ENCODE measurements at regions not wholly inside any gene's neighbourhood (a gene's known extent, or its start where the extent isn't known, plus 50 kb on each side); places are given as distances from the start of the nearest gene placed in this dataset.

DNA sequence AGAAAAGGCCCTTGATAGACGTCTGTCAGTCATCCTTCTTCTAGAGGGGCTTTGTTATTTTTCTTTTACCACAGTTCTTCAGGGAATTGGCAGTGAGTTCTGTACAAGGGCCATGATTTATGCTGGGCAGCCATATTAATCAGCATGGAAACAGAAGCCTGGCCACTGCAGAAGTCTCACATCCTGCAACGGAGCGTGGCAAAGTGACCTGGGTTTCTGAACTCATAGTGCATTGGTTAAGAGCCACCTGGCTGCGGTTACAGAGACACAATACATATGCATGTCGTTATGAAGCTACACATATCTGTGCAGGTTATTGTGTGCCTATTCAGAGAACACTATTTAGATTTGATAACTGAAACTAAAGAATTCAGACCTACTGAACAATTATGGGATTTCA lies 419.4 kb upstream of the CELF2 start:
- no peak for DNase-seq

DNA sequence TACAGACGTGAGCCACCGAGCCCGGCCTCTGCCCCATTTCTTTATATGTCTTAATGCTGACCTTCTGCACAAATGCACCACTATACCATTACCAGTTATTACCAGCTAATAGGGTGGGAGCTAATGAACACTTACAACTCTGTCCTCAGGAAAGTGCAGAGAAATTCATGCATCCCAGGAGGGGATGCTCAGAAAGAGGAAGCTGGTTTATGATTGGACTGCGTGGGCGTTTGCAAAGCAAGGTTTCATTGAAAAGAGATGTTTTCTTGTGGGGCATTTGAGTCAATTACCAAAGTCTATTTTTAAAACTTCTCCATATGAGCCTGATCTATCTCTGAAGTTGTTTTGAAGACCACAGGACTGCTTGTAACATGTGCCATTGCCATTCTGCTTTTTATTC lies 417.7 kb upstream of the CELF2 start:
- DNase-seq, result no peak

DNA sequence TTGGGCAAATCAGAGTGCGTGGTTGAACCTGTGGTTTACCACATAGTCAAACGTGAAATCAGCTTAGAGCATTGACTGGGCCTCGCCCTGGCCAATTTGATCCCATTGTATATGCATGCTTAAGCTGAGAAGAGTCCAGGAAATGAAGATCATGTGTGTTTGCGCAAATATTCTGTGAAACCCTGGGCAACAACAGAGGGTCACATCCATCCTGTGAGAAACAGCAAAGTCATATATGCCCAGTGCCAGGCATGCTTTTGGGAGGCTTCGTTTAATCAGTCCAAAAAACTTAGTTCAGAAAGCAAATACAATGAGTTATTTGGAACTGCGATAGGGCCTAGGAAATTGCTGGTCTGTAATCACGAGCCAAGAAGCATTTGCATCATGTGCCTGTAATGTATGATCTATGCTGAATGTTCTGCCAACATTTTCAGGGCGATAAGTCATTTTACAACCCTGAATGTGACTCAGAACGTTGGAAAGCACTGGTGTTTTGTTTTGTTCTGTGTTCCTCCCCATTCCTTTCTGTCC lies 412.1 kb upstream of the CELF2 start:
- DNase-seq, result no peak

DNA sequence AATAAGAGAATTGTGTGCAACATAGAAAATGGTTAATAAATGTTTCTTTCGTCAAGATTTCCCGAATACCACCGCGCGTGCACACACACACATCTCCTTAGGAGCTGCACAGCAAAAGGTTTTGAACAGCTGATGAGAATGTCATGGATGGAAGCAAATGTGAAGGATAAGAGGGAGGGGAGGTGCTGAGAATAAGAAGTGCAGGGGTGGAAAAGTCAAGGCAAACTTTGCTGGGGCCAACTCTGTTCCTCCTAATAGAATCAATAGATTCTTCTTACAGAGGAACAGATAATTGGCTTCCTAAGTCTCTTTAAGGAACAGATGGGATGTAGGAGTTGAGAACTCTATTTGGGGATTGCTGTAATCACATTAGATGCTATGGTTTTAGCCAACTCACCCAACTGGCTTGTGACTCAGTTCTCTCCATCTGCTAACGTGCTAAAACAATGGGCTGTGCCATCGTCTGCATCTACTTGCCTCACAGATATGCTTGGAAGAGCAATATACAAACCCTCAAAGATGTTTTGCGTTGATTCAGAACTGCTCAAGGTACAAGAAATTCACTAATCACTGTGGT lies 408.2 kb upstream of the CELF2 start:
- DNase-seq, result no peak

DNA sequence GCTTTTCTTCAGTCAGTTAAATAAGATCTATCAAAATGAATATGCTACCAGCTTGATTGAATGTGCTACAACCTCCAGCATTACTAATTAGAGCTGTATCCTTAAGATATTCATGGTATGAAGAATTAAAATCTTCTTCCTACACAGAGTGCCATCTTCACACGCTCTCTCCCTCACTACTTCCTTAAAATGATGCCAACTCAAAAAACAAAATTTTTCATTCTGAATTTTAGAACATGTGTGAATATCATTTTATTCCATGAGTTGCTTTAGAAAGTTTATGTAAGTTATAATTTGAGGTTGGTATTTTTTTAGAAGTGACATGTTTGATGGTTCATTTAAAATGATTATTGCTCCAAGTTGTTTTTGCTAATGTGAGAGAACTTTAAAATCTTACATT lies 407.5 kb upstream of the CELF2 start:
- no peak for DNase-seq

DNA sequence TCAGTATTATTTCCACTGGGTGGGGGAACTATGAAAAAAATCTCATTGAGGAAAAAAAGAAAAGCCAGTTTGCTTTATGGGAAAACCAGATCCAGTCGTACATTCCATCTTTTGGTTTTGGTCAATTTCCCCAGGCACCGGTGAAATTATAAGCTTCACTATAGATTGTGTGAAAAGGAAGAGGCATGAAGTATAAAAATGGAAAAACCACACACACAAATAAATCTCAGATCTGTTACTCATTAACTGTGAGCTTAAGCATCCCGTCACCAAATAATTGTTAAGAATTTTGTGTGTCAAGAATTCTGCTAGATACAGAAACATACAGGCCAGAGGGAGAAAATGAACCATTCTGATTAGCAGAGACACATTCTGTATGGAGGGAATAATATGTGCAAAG lies 405.5 kb upstream of the CELF2 start:
- no peak for DNase-seq

DNA sequence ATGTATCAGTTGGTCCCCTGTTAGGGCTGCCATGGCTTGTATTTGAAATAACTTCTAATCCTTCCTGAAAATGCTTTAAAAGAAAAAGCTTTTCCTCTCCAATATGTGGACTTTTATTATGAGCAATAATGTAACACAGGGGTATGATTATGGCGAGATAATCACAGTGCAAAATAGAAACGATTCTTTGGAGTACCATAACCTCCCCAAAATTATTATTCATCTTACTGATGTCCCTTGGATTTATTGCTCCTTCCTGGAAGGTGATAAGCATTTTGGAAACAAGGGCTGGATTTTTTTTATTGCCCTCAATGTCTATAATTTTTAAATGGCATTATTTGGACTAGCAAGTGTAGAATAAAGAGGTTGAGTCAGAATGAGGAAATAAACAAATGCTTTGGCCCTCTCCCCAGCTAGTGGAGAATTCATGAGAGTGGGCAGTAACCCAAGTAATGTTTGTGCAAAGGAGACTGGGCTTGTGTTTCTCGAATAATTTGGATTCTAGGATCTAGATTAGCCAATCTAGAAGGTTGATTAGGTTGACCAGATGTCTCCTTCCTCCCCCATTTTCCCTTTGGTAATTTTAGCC lies 403.9 kb upstream of the CELF2 start:
- DNase-seq, result no peak

DNA sequence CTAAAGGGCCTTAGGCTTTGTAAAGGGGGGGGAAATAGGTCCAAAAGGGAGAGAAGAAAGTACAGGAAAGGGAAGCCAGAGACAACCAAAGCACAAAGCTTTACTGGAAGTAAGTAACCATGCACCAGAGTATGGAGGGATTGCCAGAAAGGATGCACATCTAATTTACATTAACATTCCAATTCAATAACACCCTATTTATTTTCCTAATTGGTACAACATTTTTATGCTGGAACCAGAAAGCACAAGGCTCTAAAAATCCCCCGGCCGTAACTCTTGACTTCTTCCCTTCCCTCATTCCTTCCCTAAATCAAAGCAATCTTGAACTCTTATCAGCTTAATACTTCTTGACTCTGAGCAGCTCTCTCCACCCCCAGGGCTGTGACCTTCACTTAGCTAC lies 400.0 kb upstream of the CELF2 start:
- DNase-seq, result no peak

DNA sequence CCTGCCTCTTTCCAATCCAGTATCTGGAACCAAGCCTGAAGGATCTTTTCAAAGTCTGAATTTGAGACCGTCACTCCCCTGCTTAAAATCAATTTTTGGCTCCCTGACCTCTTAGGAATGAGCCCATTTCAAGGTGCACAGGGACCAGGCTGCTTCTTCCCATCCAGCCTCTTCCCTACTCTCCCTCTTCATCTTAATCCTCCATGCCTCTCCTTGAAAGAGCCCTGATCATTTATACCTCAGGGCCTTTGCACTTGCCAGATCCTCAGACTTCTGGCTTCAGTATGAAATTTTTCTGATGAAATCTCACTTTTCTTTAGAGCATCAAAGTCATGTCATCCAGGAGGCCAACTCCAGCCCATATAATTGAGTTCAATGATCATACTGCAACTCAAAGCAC lies 399.5 kb upstream of the CELF2 start:
- DNase-seq, result no peak

DNA sequence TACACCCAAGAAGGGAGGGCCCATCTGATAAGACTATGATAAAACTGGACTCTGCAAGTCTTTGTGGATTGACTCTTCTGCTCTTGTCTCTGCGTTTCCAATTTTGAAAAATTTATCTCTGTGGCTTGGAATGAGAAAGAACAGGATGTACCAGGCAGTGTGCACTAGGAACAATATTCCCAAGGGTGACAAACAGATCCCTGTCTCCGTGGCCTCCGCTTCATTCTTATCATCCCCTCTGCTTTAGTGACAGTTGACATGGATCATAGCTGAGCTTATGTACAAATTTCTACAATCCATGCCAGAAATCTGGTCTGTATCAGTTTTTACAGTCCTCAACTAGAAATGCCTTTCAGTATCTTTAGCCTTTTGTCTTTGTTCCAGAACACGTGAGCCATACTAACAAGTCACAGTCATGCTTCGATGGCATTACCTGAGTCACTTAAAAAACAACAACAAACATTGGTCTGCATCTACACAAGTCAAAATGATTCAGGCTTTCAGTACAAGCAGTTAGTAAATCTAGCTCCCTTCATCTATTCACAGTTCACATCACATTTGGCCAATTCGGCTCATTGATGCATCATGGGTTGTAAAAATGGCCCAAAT lies 393.6 kb upstream of the CELF2 start:
- DNase-seq, result no peak

DNA sequence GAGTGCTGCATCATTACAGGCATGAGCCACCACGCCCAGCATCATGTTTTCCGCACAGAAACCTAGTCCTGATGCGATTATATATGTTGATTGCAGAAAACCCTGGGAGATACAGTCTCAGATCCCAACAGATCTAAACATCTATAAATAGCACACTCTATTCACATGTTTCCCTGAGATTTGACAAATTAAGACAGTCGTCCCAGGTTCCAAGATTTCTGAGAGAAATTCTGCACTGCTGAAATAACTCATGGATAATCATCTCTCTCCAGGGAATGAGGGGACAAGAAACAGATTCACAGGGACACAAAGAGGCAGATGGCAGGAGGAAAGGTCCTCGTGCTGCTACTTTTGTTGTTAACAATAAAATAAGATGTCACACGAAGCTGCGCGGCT lies 393.1 kb upstream of the CELF2 start:
- DNase-seq, result no peak

DNA sequence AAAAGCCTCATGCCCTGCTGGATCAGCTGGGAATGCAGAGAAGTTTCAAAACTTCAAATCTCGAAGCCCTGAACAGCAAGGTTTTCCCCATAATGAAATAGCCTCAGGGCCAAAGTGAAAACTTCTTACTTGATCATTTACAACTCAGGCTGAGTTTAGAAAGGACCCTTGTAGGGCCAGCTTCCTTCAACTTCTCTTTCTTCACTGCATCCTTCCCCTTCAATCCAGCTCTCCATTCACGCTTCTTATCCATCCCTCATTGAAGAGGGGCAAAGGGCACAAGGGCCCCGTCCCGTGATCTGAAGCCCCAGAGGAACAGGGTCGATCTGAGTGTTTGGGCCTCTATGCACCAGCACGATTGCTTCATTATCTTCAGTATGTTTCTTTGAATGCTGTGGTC lies 392.2 kb upstream of the CELF2 start:
- no peak for DNase-seq

DNA sequence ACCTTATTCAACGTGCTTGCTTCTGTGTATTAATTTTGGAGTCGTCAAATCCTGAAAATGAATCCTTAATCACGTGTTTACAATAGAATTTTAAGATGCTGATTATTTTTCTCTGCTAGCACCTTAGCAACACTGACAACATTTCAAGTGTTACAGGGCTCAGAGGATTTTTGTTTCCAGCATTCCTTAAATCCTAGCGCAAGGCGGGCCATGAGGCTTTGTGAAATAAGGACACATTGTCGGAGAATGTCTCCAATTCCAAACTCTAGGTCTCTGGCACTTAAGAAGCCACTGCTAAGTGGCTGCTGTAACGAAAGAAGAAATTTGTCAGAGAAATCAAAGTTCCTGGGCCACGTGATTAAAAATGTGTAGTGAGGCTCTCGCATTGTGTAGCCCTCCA lies 390.9 kb upstream of the CELF2 start:
- DNase-seq, result no peak

DNA sequence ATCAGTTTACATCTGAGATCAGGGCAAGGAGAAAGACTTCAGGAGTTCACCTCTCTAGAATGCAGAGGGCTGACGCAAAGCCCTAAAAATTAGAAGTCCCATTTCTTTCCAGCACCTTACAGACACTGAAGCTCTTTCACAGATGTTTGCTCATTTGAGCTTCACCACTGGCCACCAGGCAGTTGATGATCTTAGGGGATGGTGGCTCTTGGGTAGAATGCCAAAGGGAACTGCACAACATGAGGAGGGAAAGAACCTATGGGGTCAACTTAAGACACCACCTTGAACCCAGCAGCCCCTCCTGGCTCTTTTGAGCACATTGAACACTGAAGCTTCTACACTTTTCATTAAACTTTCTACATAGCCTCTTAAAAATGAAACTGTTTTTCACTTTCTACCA lies 390.3 kb upstream of the CELF2 start:
- no peak for DNase-seq

DNA sequence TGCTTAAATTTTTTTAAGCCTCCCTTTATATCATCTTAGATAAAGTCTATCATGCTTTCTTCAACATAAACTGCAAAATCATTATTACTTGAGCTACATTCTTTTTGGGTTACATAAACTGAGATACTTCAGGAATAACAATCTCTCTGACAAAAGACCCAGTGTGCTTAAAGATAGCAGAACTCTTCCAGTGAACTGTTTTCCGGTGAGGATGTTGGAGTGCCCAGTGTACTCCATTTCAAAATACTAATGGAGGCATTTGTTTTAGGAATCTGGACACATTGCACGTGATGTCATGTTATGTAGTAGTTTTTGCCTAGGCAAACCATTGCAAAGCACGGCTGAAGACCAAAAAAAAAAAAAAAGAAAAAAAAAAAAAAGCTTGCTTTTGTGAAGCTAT lies 388.2 kb upstream of the CELF2 start:
- no peak for DNase-seq

DNA sequence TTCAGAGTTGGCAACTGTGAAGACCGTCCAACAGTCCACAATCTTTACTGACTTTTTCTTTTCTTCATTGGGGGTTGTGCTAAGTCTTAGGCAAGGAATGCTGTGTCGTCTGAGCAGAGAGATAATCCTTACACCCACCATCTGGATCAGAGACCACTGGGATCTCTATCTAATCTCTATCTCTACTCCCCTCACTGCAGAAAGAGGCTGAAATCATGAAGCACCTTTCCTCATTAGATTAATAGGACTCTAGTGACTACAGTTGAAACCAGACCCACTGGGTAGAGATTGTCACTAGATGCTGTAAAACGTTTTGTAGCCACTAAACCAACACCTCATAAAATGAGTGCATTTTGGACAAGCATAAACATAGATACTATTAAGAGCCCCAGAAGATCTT lies 387.4 kb upstream of the CELF2 start:
- DNase-seq, result no peak

DNA sequence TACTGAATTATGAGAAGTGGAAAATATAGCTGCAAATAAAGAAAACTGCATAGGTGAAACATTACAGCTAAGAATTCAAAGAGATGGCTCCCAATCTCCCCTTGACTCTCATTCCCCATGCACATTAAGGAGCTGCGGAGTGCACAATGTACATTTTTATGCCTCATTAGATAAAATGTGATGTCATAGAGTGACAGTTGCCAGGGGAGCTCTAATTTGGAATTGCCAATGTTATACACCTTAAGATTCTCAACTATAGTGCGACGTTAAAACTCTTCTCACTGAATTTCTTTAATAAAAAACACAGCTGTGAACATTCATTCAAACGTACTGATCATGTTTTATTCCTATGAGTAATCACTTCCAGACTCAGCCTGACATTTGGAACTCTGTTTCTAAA lies 386.9 kb upstream of the CELF2 start:
- DNase-seq, result no peak

DNA sequence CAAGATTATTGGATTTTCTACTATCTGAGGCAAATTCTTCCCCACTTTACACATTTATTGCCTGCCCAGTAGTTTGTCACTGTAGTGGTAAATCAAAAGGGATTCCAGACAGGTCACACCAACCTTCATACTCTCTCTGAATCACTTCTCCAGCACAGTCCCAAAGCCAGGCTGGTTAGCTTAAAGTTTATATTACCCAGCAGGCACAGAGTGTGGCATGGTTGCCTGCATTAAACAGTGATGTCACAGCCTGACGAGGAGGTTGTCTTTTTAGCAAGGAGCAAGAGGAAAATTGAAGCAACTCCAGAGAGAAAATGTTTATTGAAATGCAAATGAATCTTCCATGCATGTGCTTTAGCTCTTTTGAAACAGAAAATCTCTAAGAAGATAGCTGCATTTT lies 375.5 kb upstream of the CELF2 start:
- DNase-seq, result no peak

DNA sequence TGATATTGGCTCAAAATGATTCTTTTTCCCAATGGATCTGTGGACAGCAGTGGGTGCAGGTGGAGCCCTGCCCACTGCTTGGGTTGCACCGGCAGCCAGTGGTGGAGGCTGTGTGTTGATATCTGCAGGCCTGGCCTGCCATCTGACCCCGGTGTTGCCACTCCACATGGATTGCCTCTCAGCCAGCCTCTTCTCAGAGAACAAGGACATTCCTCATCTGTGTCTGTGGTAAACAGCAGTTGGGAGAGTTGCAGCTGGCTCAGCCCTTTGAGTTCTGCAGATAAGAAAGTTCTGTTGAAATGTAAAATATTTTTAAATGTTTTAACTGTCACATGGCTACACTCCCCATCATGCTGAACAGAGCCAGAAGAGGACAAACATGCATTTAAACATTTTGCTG lies 374.9 kb upstream of the CELF2 start:
- no peak for DNase-seq

DNA sequence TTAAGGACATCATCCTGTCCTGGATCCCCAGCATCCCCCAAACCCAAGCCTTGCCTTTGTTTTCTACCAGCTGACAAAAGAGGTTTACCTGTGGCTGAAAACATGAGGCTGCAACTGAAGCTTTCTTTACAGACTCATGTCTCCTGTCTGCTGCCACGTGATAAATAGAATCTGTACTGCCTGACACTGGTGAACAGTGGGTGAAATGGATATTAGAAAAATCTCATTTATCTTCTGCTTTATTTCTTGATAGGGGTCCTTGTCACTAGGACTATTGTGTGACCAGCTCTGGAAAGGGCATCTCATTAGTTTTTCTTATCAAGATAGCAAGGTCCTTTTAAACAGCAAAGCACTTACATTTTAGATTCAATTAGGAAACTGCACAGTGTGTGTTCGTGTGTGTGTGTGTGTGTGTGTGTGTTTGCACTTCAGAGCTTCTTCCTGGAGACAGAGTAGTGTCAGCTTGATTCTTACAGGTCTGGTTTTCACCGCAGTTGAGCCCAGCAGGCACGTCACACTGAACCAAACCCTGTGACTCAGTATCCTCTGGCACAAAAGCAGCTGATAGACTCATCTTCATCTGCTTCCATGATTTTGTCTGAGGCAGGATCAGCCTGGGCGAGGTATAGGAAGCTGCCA lies 373.5 kb upstream of the CELF2 start:
- DNase-seq, result no peak

DNA sequence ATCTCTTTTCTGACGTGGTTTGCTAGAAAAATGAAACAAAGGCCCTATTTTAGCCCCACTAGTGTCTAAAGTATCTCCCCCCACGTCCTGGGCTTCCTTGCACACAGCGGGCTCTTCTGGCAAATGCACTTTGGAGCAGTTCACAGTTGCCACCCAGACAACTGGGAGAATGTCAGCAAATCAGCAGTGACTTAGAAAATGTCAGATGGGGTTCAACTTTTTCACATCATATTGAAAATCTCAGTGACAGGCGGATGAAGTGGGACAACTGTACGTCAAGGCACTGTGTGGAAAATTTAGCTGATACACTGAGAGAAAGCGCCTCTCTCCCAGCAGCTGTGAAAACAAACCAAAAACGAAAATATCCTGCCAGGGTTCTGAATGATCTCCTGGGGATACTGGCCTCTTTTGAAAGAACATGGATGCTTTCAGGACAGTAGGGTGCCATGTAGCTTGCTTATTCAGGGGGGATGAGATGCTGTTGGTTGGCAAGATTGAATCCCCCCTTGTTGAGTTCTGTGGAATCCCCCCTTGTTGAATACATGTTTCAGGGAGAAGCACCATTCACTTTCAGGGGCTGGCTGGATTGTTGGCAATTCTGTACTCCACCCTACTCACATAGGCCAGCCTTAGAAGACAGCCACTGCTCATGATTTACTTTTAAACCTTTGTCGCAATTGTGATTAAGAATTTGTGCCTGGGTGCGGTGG lies 372.8 kb upstream of the CELF2 start:
- no peak for DNase-seq

DNA sequence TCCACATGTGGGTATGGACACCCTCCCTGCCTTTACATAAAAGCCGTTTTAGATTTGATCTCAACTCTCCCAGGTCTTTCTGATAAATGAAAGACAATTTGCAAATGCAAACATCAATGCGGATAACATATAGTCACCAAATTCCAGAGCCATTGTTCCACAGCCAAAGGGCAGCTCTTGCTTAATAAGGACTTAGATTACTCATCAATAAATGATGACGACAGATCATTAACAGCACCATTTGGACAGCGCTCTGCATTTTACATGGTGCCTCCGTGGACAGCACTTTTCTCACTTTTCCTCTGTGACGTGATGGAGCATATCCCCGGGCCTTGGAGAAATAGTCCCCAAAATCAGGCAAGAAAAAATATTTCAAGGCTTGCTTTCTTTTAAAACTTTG lies 370.3 kb upstream of the CELF2 start:
- no peak for DNase-seq

DNA sequence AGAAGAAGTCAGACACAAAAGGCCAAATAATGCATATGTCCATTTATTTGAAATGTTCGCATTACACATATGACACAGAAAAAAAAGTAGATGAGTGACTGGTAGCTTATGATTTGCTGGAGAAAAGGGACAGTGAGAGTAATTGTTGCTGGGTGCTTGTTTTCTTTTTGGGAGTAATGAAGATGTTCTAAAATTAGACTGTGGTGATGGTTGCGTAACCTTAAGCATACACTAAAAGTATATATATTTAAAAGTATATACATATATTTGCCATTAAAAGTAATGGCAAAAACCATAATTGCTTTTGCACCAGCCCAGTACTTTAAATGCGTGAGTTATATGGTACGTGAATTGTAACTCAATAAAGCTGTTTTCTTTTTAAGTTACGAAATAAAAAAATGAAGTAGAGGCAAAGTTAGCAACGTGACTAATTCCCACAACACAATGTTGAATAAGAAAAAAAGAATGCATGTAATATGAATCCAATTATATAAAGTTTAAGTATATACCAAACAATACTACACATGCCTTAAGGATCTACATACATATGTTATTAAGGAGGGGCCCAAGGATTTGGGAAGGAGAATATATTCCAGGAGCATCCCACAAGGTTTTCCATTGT lies 360.4 kb upstream of the CELF2 start:
- no peak for DNase-seq

All from DMS79 treated with DMSO at 0.1 percent for 48 hours (cell line).